ENCODE measurements at regions not wholly inside any gene's neighbourhood (a gene's known extent, or its start where the extent isn't known, plus 50 kb on each side); places are given as distances from the start of the nearest gene placed in this dataset.
"Not testable (repeated sequence)": the region's sequence is repeated elsewhere in the genome, so short reads cannot be mapped to it uniquely, and the experiment has no call there.

DNA sequence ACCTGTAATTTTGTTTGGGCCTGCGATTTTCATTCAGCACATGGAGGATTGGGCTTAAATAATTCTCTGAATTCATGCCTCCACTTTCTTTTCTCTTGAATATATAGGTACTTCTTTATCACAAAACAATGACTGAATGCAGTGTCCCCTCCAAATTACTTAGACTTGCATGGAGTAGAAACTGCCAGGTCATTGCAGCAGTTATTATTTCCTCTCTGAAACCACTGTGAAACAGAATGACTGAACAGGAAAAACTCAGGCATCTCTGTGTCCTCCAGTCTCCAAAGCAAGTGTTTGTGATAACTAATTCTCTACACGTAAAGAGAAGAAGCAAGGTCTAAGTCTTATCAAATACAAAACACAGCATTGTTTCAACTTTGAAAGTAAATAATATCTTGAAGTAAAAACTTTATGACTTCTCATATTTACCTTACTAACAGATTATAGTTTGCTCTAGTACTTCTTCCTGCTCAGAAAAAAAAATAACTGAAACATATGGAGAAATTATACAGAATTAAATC, 144.5 kb upstream of the DIAPH2 start:
- DNase-seq: no peak

DNA sequence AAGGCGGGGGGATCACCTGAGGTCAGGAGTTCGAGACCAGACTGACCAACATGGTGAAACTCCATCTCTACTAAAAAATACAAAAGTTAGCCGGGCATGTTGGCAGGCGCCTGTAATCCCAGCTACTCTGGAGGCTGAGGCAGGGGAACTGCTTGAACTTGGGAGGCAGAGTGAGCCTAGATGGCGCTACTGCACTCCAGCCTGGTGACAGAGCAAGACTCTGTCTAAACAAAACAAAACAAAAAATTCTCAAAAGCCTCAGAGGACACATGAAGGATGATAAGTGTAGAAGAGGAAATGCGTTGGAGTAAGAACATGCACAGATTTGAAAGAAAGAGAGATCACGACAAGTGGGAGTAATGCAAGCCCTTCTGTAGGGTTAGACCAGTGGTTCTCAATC, 138.4 kb upstream of the DIAPH2 start:
- not testable (repeated sequence) for DNase-seq

DNA sequence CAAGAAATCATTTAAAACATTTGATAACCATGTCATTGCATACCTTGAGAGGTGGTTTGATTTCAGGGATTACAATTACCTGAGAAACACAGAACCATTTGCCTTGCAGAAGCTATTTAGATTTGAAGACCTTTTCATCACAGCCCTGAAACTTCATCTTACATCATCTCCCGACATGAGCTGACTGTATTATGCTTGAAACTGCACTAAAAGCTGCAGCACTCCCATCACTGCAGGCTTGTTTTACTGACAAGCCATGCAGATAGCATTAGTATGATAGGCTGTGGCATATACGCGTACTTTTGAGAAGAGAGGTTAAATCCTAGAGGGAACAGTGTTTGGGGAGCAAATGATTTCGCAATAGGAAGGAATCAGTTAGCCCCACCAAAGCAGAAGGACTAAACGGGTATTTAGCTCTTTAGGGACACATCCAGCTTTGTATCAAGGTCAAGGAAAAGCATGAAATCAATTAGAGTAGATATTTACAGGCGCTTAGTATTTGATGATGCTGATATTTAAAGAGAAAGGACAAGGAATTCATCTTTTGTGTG, 133.2 kb upstream of the DIAPH2 start:
- DNase-seq: no peak

DNA sequence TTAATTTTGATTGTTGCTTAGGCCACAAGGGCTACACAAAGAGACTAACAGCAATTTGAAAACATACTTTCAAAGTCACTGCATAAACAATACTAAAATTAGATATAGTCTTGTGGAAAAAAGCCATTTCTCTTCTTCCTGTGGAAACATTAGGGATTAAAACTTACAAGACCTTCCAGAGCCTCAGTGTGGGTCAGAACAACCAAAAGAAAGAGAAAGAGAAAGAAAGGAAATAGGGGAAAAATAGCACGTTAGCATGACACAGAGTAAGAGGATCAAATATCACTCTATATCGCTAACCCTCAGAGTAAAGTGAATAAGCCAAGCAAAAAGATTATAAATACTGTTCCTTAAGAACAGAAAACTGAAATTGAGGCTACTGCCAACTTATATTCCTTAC, 127.8 kb upstream of the DIAPH2 start:
- DNase-seq: no peak

DNA sequence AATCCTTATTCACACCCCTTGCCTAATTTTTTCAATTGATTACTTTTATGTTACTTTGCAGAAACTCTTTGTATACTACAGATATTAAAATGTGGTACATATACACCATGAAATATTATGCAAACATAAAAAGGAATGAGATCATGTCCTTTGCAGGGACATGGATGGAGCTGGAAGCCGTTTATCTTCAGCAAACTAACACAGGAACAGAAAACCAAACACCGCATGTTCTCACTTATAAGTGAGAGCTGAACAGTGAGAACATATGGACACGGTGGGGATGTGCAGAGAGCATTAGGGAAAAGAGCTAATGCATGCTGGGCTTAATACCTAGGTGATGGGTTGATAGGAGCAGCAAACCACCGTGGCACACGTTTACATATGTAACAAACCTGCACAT, 123.5 kb upstream of the DIAPH2 start:
- not testable (repeated sequence) for DNase-seq

DNA sequence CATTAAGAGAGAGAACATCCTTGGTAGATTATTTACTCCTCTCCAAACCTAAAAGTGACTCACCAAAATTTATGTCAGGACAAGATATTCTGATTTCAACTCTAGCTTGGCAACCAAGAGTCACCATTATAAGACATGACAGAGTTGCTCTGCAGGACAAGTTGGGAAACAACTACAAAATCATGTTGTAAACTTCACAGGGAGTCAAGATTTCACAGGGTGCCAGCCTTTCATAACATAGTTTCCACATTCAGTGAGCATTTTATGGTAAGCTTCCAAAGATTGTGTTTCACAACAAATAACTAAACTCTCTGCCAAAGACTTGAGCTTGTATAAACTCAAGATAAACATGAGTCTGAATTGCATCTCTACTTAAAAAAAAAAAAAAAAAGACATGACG, 121.0 kb upstream of the DIAPH2 start:
- DNase-seq: no peak

DNA sequence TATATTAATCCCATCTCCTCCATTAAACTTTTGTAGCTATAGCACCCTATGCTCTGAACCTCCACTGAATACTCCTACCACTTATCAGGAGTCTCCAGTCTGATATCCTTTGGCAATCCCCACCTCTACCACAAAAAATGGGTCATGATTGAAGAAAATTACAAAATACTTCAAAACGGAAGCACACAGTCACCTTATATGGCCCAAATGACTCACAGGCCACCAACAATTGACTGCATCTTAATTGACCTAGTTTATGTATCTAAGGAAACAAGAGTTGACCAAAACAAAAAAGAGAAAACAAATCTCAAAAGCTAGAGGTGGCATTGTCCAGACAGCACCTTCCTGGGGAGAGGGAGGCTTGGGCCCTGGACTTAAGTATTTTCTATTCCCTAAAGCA, 120.0 kb upstream of the DIAPH2 start:
- DNase-seq: no peak

DNA sequence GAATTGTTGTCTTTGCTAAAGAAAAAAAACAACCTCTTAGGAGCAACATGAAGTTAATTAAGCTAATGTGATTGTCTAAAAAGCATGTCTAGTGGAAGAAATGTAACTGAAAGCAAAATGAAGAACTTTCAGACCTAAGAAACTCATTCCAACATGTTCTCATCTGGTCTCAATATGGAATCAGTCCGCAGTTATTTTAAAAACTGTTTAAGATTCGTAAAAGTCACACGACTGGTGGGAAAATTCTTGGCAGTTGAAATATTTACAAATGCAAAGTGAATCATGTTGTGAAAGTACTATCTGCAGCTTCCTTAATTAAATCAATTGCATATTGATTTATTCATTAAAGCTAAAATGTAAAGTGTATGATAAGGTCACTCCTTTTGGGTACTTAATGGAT, 117.8 kb upstream of the DIAPH2 start:
- no peak for DNase-seq

DNA sequence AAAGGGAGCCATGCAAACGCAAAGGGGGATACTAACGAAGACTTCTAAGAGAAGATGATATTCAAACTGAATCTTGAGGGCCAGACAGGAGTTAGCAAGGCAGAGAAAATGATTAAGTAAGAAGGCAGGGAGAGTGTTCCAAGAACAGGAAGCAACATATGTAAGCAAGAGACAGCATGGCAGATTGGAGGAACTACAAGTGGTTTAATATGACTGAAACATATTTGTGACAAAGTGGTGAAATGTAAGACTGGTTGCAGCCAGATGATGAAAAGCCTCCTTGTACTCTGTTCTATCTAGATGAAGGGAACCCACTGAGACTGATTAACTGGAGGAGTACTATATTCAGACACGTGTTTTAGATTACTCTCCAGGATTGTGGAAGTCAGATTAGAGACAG, 116.6 kb upstream of the DIAPH2 start:
- no peak for DNase-seq

DNA sequence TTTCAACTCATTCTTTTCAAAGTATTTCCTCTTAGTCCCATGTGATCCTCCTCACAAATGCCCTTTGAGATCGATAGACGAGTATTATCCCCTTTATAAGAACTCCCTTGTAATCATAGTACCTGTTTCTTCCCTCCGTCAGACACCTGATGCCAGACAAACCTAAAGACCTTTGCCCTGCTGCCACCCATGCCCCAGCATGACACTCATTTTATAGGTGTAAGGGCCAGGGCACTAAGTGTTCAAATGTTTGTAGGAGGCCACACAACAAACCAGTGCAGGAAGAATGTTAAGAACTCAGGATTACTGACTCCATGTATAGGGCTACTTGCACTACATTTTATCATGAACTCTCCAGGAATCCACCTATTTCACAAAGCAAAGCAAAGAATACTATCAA, 115.6 kb upstream of the DIAPH2 start:
- no peak for DNase-seq

DNA sequence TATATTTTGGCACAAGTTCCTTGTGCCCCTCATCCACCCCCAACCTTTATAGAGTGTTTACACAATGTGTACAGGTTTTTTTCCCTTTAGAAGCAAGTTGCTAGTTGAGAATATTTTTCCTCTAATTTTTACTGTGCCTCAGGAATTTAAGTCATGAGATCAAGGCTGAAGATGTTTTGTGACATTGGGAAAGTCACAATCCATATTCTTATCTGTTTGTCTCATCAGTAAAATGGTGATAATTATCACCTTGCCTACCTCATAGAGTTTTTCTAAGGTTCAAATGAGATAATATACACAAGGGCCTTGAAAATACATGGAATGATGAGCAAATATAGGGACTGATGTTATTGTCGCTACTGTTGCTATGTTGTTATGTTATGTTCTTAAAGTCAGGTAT, 109.6 kb upstream of the DIAPH2 start:
- DNase-seq: no peak

DNA sequence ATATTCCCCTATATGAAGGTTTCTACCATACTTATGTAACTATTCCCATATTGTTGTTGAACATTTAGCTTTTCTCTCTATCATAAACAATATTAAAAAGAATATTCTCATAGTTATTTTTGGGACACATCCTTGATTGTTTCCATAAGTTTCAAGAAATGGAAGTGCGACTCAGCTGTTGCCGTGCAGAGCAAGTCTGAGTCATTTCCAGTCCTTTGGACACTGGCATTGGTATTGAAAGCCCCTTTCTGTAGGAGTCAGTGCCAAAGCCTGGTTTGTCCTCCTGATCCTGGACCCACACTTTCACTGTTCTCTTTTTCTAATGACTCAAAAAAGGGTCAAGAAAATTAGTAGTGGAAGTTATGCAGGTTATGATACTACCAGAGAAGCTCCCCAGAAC, 108.3 kb upstream of the DIAPH2 start:
- DNase-seq: no peak

DNA sequence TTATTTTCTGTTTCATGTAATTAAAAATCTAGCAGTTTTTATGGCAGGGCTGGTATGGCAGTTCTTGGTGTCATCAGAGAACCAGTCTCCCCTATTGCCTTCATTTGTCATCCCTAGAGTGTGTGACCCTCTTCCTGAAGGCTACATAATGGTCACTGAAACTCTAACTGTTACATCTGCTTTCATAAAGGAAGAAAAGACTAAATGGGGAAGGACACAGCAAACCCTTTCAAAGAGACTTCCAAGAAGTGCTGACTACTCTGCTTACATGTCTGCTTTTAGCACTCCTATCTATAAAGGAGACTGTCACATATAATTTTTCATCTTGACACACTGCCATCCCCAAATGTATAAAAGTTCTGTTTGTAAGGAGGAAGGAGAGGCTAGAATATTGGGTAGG, 105.9 kb upstream of the DIAPH2 start:
- DNase-seq: no peak

DNA sequence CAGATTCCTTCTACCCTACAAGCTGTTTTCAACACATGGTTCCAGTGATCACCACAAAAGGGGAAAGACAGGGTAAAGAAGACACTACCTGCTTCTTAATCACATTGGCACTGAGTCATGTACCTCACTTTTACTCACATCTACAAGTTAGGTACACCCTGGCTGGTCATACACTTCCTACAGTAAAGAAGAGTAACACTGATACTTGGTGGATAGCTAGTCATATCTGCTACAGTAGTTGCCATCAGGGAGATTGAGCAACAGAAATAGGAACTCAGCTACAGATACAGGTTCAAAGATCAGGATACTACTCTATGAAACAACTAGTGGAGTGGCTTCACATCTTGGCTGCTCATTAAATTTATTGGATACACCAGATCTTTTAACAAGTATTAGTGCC, 105.4 kb upstream of the DIAPH2 start:
- no peak for DNase-seq

DNA sequence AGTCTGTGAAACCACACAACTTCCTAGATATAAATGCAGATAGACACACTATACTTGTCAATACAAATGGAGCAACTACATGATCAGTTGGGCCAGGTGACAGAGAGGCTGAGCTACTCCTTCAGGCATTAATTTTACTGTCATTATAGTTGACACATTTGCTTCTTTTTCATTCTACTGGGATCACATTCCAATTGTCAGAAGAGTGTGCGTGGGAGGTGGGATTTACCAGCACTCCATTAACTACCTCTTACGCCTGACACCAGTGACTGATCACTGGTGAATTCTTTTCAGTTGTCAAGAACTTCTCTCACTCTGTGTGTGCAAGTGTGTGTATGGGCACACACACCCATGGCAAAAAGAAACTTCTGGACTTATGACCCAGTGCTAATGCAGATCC, 94.2 kb upstream of the DIAPH2 start:
- DNase-seq: no peak

DNA sequence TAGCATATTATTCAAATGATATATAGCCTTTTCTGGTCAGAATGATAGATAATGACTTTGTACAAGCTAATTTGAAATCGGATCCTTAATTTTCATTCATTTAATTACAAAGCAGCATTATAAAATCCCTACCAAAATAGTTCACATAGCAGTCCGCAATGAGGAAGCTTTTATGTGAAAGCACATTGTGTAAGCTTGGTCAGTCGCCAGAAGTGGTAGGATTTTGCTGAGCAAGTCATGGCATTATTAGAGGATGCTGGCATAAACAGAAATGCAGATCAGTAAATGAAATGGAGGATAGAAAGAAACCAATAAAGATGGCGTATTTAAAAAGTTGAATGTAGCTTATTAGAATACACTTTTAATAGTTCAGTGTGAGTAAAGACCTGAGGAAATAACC, 93.2 kb upstream of the DIAPH2 start:
- DNase-seq: no peak

DNA sequence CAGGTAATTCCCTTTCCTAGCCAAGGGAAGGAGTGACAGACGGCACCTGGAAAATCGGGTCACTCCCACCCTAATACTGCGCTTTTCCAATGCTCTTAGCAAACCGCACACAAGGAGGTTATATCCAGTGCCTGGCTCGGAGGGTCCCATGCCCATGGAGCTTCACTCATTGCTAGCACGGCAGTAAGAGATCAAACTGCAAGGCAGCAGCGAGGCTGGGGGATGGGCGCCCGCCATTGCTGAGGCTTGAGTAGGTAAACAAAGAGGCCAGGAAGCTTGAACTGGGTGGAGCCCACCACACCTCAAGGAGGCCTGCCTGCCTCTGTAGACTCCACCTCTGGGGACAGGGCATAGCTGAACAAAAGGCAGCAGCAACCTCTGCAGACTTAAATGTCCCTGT, 86.8 kb upstream of the DIAPH2 start:
- DNase-seq: not testable (repeated sequence)

DNA sequence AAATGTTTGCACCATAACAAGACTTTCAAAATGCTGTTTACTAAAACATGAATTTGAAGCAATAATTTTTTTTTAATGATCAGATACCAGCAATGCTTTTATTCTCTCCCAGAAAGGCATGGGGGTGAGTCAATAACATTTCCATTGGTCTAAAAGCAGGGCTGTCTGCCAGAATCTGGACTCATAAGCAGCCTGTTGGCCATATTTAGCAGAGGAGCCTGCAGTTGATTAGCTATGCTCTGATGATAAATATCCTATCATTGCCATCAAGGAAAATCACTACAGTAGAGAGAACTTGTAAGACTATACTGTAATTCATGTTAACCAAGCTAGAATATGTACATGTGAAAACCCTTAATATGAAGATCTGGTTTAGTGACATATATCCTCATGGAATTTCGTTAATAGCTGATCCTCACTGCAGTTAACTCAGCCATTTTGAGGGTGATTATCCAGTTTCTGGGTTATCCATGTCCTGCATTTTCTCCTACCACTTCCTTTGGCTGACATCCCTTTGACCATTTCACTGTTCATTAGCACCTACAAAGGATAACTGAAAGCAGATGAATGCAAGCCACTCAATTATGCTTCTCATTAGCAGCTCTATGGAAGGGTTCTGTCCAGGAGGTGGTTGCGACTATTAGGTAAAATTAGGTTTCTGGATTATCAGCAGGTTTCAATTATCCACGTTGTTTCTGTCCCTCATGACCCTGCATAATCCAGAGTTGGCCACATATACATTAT, 72.9 kb upstream of the DIAPH2 start:
- DNase-seq: no peak

DNA sequence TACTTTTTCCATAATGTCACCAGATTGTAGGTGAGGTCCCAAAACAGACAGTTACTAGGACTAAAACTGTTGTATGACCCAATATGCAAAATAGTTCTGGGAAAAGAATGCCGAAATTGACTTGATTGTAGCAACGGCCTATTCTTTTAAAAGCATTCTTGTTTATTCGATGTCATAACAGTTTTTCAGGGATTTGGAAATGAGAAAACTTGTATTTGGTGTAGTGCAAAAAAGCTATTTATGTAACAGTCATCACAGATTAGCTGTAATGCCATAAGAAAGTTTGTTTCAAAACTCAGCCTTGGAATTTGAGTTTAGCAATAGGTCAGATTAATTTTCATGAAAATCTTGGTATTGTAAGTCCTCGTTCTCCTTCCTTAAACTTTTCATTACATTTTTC, 69.2 kb upstream of the DIAPH2 start:
- DNase-seq: no peak

DNA sequence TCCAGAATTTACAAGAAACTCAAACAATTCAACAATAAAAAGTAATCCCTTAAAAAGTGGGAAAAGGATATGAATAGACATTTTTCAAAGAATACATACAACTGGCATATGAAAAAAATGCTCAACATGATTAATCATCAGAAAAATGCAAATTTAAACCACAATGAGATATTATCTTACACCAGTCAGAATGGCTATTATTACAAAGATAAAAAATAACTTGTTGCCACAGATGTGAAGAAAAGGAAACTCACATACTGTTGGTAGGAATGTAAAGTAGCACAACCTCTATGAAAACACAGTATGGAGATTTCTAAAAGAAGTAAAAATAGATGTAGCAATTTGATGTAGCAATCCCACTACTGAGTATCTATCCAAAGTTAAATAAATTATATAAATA, 65.1 kb upstream of the DIAPH2 start:
- no peak for DNase-seq

DNA sequence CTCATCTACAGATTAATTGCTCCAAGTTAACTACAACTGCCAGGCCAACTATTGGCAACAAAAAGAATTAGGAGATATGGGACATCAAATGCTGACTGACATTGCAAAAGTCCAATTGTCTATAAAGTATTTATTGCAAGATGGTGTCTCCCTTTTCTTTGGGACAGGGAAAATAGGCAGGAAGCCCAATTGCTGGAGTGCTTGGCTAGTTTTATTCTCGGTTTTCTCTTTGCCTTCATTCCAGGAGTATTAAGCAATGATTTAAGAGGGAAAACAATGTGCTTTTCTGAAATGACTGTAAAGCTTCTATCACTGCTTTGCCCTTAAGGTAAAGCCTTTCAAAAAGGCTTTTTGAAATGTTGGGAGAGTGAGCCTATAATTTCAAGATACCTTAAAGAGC, 62.8 kb upstream of the DIAPH2 start:
- DNase-seq: no peak
